Sigmoid colon (tissue), 4 donors: ENCODE measurements at regions not wholly inside any gene's neighbourhood (a gene's known extent, or its start where the extent isn't known, plus 50 kb on each side); places are given as distances from the start of the nearest gene placed in this dataset.

ENCODE experiments used
- CTCF ChIP-seq, 4 experiments: fragments of 450-650 bp in 3 of 4; fragments of 200-600 bp in 1 of 4; IDR thresholded peaks; one replicate each; pipeline ENCODE4 v1.5.1; 2016 to 2019; ENCODE audit warnings: antibody characterized with exemption in 4 of 4, mild to moderate bottlenecking in 3 of 4, moderate library complexity in 2 of 4
- EP300 ChIP-seq, 4 donors: sonication (generic); formaldehyde crosslinking; IDR thresholded peaks; one replicate each; pipeline ENCODE4 v1.6.1; 2017; ENCODE audit warnings: antibody characterized with exemption in 4 of 4
- POLR2A ChIP-seq, 2 donors: fragments of 450-650 bp; IDR thresholded peaks; one replicate each; pipeline ENCODE4 v1.6.1; 2016; ENCODE audit warnings: antibody characterized with exemption in 2 of 2, mild to moderate bottlenecking in 2 of 2, moderate library complexity in 2 of 2
- POLR2AphosphoS5 ChIP-seq, 4 donors: sonication (generic); formaldehyde crosslinking; IDR thresholded peaks; one replicate each; pipeline ENCODE4 v1.6.1; 2017; ENCODE audit warnings: antibody characterized with exemption in 4 of 4

- no peak for TF ChIP-seq POLR2AphosphoS5 (IDR thresholded peaks at IDR 0.05)
- TF ChIP-seq CTCF (IDR thresholded peaks at IDR 0.05): no peak
- TF ChIP-seq POLR2A (IDR thresholded peaks at IDR 0.05): no peak
- no peak for TF ChIP-seq EP300 (IDR thresholded peaks at IDR 0.05)
These were observed 225.3 kb downstream of the MAGEB17 start for GRCh38 chrX:16392597-16392996.
